ENCODE measurements at regions not wholly inside any gene's neighbourhood (a gene's known extent, or its start where the extent isn't known, plus 50 kb on each side); places are given as distances from the start of the nearest gene placed in this dataset.

- DNase-seq: no peak
These were observed 1334.5 kb upstream of the ADGRB3 start for GRCh38 chr6:67300430-67301040.

DNA sequence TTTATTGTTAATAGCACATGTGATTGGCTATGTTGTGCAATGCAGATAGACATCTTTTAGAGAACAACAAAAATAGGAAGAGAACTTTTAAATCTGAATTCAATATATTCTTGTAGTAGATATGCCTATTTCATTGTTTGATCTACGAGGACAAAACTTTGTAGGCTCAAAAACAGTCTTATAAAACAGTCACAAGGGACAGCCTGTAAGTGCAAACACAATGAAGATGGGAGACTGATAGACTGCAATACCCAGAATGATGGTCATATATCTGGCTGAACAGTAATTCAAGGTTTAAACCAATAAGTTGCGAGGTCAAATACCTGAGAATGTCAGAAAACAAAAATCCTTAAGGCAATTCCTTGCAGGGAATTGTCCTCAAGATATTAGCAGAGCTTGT is 1342.9 kb upstream of the ADGRB3 start:
- DNase-seq: no peak

DNA sequence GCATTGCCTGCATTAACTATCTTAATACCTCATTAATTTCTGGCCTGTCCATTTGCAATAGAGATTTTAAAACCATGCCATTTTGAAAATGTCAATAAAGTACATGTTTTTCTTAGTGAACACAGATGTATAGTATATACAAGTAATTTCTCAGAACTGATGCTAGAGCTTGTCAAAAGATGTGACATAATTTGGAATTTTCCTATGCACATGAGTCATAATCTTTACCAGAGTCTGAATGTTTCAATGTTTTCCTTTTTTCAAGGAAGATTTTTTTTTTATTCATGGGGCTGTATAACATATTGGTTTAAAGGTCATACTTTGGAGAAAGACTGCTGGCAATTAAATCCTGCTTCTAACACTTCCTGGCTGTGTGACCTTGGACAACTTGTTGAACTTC is 1347.5 kb upstream of the ADGRB3 start:
- DNase-seq: no peak

GRCh38 chr6:67285770-67286495 is 1349.1 kb upstream of the ADGRB3 start:
- no peak for DNase-seq

GRCh38 chr6:67277312-67277711 is 1357.8 kb upstream of the ADGRB3 start:
- no peak for DNase-seq

- no peak for DNase-seq
These were observed 1368.8 kb upstream of the ADGRB3 start for GRCh38 chr6:67265996-67266921.

- DNase-seq: no peak
These were observed 1382.4 kb upstream of the ADGRB3 start for GRCh38 chr6:67252663-67253062.

DNA sequence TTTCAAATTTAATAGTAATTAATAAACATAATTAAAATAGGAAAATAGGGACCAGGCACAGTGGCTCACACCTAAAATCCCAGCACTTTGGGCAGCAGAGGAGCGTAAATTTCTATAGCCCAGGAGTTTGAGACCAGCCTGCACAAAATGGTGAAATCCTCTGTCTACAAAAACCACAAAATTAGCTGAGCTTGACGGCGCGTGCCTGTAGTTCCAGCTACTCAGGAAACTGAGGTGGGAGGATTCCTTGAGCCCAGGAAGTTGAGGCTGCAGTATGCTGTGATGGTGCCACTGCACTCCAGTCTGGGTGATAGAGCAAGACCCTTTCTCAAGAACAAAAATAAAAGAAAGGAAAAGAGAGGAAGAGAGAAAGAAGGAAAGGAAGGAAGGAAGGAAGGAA is 1387.0 kb upstream of the ADGRB3 start:
- DNase-seq: no peak

- no peak for DNase-seq
These were observed 1391.0 kb upstream of the ADGRB3 start for GRCh38 chr6:67244037-67244436.

DNA sequence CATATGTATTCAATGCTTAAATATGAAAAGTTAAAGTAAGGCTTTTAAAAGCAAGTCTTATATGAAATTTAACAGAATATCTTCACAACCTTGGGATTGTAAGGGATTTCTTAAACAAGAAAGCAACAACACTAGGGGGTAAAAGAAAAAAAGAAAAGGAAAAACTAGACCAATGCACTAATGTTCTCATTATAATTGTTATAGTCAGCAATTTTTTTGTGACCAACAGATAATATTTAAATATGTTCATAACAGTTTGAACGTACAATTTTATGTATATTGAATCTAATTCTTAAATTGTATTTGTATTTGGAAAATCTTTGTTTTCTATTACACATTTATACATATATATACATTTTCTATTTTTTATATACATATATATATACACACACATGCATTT is 1397.8 kb upstream of the ADGRB3 start:
- no peak for DNase-seq

DNA sequence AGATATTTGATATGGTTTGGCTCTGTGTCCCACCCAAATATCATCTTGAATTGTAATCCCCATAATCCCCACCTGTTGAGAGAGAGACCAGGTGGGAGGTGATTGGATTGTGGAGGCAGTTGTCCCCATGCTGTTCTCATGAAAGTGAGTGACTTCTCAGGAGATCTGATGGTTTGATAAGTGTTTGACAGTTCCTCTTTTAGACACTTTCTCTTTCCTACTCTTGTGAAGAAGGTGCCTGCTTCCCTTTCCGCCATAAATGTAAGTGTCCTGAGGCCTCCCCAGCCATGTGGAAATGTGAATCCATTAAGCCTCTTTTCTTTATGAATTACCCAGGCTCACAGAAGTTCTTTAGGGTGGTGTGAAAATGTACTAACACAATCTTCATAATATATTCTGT is 1404.0 kb upstream of the ADGRB3 start:
- no peak for DNase-seq

DNA sequence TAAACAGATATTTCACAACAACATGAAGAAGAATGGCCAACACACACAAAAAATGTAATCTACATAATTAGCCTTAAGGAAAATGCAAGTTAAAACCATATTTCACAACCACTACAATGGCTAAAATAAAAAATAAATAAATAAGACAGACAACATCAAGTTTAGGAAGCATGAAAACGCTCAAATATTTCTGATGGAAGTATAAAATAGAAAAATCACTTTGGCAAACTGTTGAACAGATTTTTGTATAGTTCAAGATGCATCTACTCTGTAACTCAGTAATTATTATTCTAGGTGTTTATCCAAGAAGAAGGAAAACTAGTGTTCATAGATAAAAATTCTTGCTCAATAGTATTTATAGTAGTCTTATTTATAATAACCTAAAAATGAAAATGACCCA is 1410.1 kb upstream of the ADGRB3 start:
- DNase-seq: no peak

GRCh38 chr6:67221226-67221625 is 1413.9 kb upstream of the ADGRB3 start:
- DNase-seq: no peak

DNA sequence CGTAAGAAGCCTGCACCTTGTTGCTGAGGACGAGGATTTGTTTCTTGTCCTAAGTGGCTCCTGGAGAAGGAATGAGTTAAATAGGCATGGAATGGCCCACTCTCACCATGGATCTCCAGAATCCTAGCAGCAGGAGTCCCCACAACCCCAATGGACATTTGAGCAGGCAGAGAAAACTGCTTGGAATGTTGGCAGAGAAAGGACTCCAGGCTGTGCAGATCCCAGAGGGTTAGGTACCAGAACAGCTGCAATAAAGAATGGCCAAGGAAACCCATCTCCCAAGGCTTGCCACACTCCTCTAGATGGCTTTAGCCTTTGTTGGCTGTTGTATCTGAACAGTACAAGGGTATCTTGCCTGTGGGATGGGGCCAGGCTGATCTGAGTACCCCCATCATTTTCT is 1415.7 kb upstream of the ADGRB3 start:
- no peak for DNase-seq

GRCh38 chr6:67212584-67212983 is 1422.5 kb upstream of the ADGRB3 start:
- DNase-seq: no peak

- no peak for DNase-seq
These were observed 1424.6 kb upstream of the ADGRB3 start for GRCh38 chr6:67210450-67210849.

GRCh38 chr6:67201563-67201962 is 1433.5 kb upstream of the ADGRB3 start:
- no peak for DNase-seq

- DNase-seq: no peak
These were observed 1434.3 kb upstream of the ADGRB3 start for GRCh38 chr6:67200626-67201403.

DNA sequence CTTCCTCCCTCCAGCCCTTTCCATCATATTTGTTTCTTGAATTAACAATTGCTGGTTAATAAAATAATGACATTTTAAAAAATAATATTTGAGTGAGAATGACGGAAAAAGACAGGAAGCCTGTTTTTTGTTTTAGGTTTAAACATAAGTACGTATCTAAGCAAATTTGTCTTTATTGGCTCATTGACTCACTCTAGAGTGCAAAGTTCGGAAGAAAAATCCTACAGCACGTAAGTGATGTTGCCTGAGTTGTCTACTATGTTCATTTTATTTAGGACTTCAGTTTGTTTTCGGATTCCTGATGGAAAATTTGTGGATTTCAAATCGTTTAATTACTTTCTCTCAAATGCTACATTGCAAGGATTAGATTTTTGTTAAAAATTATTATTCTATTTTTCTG is 1435.7 kb upstream of the ADGRB3 start:
- DNase-seq: no peak

DNA sequence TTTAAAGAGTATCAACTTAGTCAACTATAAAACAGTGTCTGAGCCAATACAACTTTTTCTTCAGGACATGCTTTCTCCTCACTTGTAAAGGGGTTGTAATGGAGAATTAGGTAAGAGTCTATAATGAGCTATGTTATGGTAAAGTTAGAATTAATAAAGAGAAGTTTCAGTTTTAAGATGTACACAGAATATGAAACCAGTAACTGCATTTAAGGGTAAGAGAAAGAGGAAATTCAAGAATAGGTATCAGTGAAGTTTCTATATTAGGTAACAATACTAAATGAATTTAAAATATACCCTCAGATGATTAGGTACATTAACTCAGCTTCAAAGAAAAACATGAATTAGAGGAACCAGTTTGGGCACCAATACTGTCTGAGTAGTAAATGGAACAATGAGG is 1444.3 kb upstream of the ADGRB3 start:
- DNase-seq: no peak

DNA sequence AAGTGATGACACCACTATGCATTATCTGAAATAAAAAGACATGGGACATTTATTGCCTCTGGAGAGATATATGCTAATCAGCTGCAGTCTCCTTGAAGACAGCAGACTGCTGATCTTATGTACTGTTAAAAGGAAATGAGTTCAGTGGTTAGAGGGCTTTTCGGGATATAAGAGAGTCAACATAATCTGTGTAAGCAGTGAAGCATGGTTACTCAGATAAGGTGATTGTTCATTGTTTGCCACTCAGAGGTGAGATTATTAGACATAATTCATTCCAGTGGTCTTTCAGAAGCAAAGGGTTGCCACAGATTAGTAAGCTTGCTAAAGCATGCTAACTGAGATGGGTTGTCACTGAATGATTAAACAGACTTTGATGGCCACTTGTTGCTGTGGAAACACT is 1450.7 kb upstream of the ADGRB3 start:
- no peak for DNase-seq

- DNase-seq: no peak
These were observed 1460.0 kb upstream of the ADGRB3 start for GRCh38 chr6:67175101-67175500.

DNA sequence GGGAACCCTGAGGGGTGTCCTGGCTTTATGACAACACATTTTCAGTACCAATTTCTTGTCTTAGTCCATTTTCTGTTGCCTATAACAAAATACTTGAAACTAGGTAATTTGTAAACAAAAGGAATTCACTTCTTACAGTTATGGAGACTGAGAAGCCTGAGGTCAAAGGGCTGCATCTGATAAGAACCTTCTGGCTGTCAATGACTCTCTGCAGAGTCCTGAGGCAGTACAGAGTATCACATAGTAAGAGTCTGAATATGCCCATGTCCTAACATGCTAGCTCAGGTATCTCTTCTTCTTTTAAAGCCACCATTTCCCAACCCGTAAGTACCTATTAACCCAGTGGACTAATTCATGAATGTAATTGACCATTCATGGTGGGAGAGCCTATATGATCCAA is 1458.6 kb upstream of the EYS start:
- DNase-seq: no peak
